HCT116 (cell line): ENCODE measurements at regions not wholly inside any gene's neighbourhood (a gene's known extent, or its start where the extent isn't known, plus 50 kb on each side); places are given as distances from the start of the nearest gene placed in this dataset.

Experiments used
- ATAC-seq: fragments of 200-7000 bp; cut with Tn5 transposase; 2 replicates; pipeline ENCODE4 v1.9.1; 2020; ENCODE audit warnings: mild to moderate bottlenecking, moderate library complexity
- BruUV-seq: library from RNA; stranded (reverse); fragments of 400-500 nt; replicated peaks from 2 replicates; lab custom pipeline; 2021; lab: Mats Ljungman, UMichigan
- CTCF ChIA-PET: fragments of 300-600 bp; sonication (Branson Sonifier 250); formaldehyde crosslinking; loops from one replicate; lab custom pipeline; 2021; ENCODE audit warnings: antibody characterized with exemption; lab: Charles Lee
- POLR2A ChIA-PET: fragments of 300-600, 350-600 bp; sonication (Branson Sonifier 250); formaldehyde crosslinking; loops from one replicate; lab custom pipeline; 2021; ENCODE audit warnings: antibody characterized with exemption; lab: Charles Lee
- RAD21 ChIA-PET, 2 experiments: fragments of 300-600 bp; sonication (Branson Sonifier 250); formaldehyde crosslinking; loops; one replicate each; lab custom pipeline; 2023; ENCODE audit warnings: low total read pairs in 2 of 2; ENCODE audit not compliant: uncharacterized antibody in 2 of 2, unreplicated experiment in 2 of 2, low non-redundant PET in 1 of 2; lab: Charles Lee
- DNase-seq: peaks from one replicate; pipeline ENCODE4 v3.0.0-alpha.2; 2010; ENCODE audit warnings: low read depth, low spot score
- H2AFZ ChIP-seq: fragments of 200-600 bp; shearing (Covaris generic), sonication (generic); 2 replicates; pipeline ENCODE4 v1.6.1; 2017; ENCODE audit warnings: low read depth, mixed run types, mixed read lengths, antibody characterized with exemption, low read length; ENCODE audit not compliant: poor library complexity, severe bottlenecking
- H3K27ac ChIP-seq: 2 replicates; pipeline ENCODE4 v1.5.1; 2012; ENCODE audit warnings: low read depth, low read length
- H3K27me3 ChIP-seq: fragments of 200-600 bp; sonication (generic); 2 replicates; pipeline ENCODE4 v1.6.1; 2016; ENCODE audit warnings: mixed run types, low read length, mixed read lengths; ENCODE audit not compliant: insufficient read depth
- H3K36me3 ChIP-seq, 2 experiments: fragments of 200-500 bp in 1 of 2; fragments of 200-600 bp in 1 of 2; sonication (Bioruptor generic) in 1 of 2; sonication (generic) in 1 of 2; 2 replicates each; pipeline versions ENCODE4 v1.5.1 to v1.6.1; 2014 to 2016; ENCODE audit warnings: low read length in 2 of 2, inconsistent platforms in 1 of 2, mixed read lengths in 1 of 2, mixed run types in 1 of 2; ENCODE audit not compliant: insufficient read depth in 2 of 2, control insufficient read depth in 1 of 2
- H3K4me1 ChIP-seq, 2 experiments: fragments of 200-600 bp in 1 of 2; sonication (generic) in 1 of 2; 2 replicates each; pipeline versions ENCODE4 v1.5.1 to v1.6.1; 2012 to 2017; ENCODE audit warnings: low read length in 2 of 2, inconsistent platforms in 1 of 2, mild to moderate bottlenecking in 1 of 2, mixed read lengths in 1 of 2, mixed run types in 1 of 2, moderate library complexity in 1 of 2; ENCODE audit not compliant: insufficient read depth in 2 of 2, control insufficient read depth in 1 of 2
- H3K4me2 ChIP-seq: fragments of 200-600 bp; sonication (generic); 2 replicates; pipeline ENCODE4 v1.6.1; 2017; ENCODE audit warnings: mixed run types, low read length, mixed read lengths
- H3K4me3 ChIP-seq, 2 experiments: fragments of 200-600 bp in 1 of 2; sonication (generic) in 1 of 2; replicated peaks in 1 of 2; 2 replicates each; pipeline ENCODE4 v1.5.1; 2011 to 2016; ENCODE audit warnings: low read length in 2 of 2, control low read depth in 1 of 2, low read depth in 1 of 2, mild to moderate bottlenecking in 1 of 2, mixed read lengths in 1 of 2, mixed run types in 1 of 2
- H3K79me2 ChIP-seq: fragments of 200-600 bp; sonication (generic); 2 replicates; pipeline ENCODE4 v1.6.1; 2017; ENCODE audit warnings: mild to moderate bottlenecking, mixed run types, low read length, moderate library complexity, mixed read lengths; ENCODE audit not compliant: insufficient read depth
- H3K9ac ChIP-seq: fragments of 200-600 bp; sonication (generic); 2 replicates; pipeline ENCODE4 v1.6.1; 2016; ENCODE audit warnings: low read length, mixed read lengths
- H3K9me2 ChIP-seq: fragments of 200-600 bp; sonication (generic), shearing (Covaris generic); 2 replicates; pipeline ENCODE4 v1.6.1; 2017; ENCODE audit warnings: mixed run types, mild to moderate bottlenecking, moderate library complexity; ENCODE audit not compliant: insufficient read depth
- H3K9me3 ChIP-seq, 2 experiments: fragments of 200-500 bp in 1 of 2; fragments of 200-600 bp in 1 of 2; sonication (Bioruptor generic) in 1 of 2; sonication (generic) in 1 of 2; 2 replicates each; pipeline ENCODE4 v1.6.1; 2014 to 2017; ENCODE audit warnings: low read length in 2 of 2, mixed read lengths in 2 of 2, inconsistent platforms in 1 of 2, low read depth in 1 of 2, mild to moderate bottlenecking in 1 of 2, mixed run types in 1 of 2, moderate library complexity in 1 of 2; ENCODE audit not compliant: control insufficient read depth in 1 of 2, insufficient read depth in 1 of 2
- H4K20me1 ChIP-seq: fragments of 200-600 bp; sonication (generic), shearing (Covaris generic); 2 replicates; pipeline ENCODE4 v1.6.1; 2017; ENCODE audit warnings: mixed run types, mild to moderate bottlenecking, moderate library complexity; ENCODE audit not compliant: insufficient read depth
- CBX3 ChIP-seq: IDR thresholded peaks from 2 replicates; pipeline ENCODE4 v1.6.1; 2012; ENCODE audit warnings: low read depth
- CTCF ChIP-seq, 3 experiments: fragments of 200-600 bp in 1 of 3; sonication (generic) in 1 of 3; IDR thresholded peaks in 2 of 3; conservative IDR thresholded peaks in 1 of 3; 2 replicates each; pipeline ENCODE4 v1.5.1; 2012 to 2017; ENCODE audit warnings: low read depth in 2 of 3, low read length in 2 of 3, antibody characterized with exemption in 1 of 3, borderline replicate concordance in 1 of 3, control low read depth in 1 of 3, mild to moderate bottlenecking in 1 of 3, mixed read lengths in 1 of 3, mixed run types in 1 of 3, moderate library complexity in 1 of 3; ENCODE audit not compliant: insufficient read depth in 1 of 3
- EGR1 ChIP-seq: IDR thresholded peaks from 2 replicates; pipeline ENCODE4 v1.6.1; 2012; ENCODE audit warnings: low read depth
- ELF1 ChIP-seq: IDR thresholded peaks from 2 replicates; pipeline ENCODE4 v1.6.1; 2012; ENCODE audit warnings: low read depth, borderline replicate concordance
- JUND ChIP-seq: IDR thresholded peaks from 2 replicates; pipeline ENCODE4 v1.6.1; 2012
- POLR2A ChIP-seq: IDR thresholded peaks from 2 replicates; pipeline ENCODE4 v1.7.0; 2011; ENCODE audit warnings: borderline replicate concordance; ENCODE audit not compliant: insufficient read depth, insufficient read length; ENCODE audit errors: extremely low read depth
- POLR2AphosphoS5 ChIP-seq: IDR thresholded peaks from 2 replicates; pipeline ENCODE4 v1.6.1; 2011; ENCODE audit warnings: mild to moderate bottlenecking, low read depth, low read length, moderate library complexity
- REST ChIP-seq: IDR thresholded peaks from 2 replicates; pipeline ENCODE4 v1.6.1; 2012; ENCODE audit warnings: low read depth
- SP1 ChIP-seq: IDR thresholded peaks from 2 replicates; pipeline ENCODE4 v1.6.1; 2012; ENCODE audit warnings: low read depth
- SRF ChIP-seq: IDR thresholded peaks from 2 replicates; pipeline ENCODE4 v1.6.1; 2012; ENCODE audit warnings: low read depth
- TCF7L2 ChIP-seq: IDR thresholded peaks from 2 replicates; pipeline ENCODE4 v1.7.0; 2011; ENCODE audit warnings: borderline replicate concordance, inconsistent platforms; ENCODE audit not compliant: insufficient read depth, insufficient read length; ENCODE audit errors: extremely low read depth
- ZFX ChIP-seq: fragments of 450-650 bp; IDR thresholded peaks from 2 replicates; pipeline ENCODE4 v1.6.1; 2017
- ZNF274 ChIP-seq: fragments of 200-500 bp; sonication (Bioruptor generic); IDR thresholded peaks from 2 replicates; pipeline ENCODE4 v1.6.1; 2014; ENCODE audit warnings: mild to moderate bottlenecking, low read depth, low read length, inconsistent platforms
- intact Hi-C: fragments of 100-400 bp; cut with micrococcal nuclease; formaldehyde crosslinking; loops from 2 replicates; pipeline ENCODE4 v1.10.0; 2022

GRCh38 chr4:130092187-130093015, 996.4 kb downstream of the C4orf33 start:
- Histone ChIP-seq H3K27ac (no peak overlapping the region), H2AFZ (no peak overlapping the region), H3K9me3 (no peaks in the 10 kb centered on the region), H3K9me2 (0 out of 2 replicates have a peak, but pooled peaks cover under 1% of the 10 kb centered on the region), H3K36me3 (no peaks in the 10 kb centered on the region), H3K79me2 (no peaks in the 10 kb centered on the region), H3K27me3 (no peaks in the 10 kb centered on the region), H3K4me2 (no peak overlapping the region), H3K9ac (no peak overlapping the region), H3K4me3 (no peak overlapping the region), H4K20me1 (no peaks in the 10 kb centered on the region), H3K4me1 (no peaks in the 10 kb centered on the region)
- ChIA-PET RAD21 (no interaction called here), CTCF (no interaction called here), POLR2A (no interaction called here)
- no TSS peak for BruUV-seq
- intact Hi-C loops = no loop called here
- ATAC-seq = no peak
- no peak for DNase-seq
- TF ChIP-seq POLR2A (no peak), POLR2AphosphoS5 (no peak), ELF1 (no peak), EGR1 (no peak), ZFX (no peak), SP1 (no peak), CTCF (IDR thresholded peaks at IDR 0.05 in 2 of 3, conservative IDR thresholded peaks at IDR 0.05 in 1 of 3; ENCODE audit: borderline replicate concordance in 1 of 3, insufficient read depth in 1 of 3, low read depth in 2 of 3, low read length in 2 of 3) (no peak), CBX3 (no peak), TCF7L2 (no peak), SRF (no peak), REST (no peak), ZNF274 (no peak), JUND (no peak)
